ENCODE measurements at regions not wholly inside any gene's neighbourhood (a gene's known extent, or its start where the extent isn't known, plus 50 kb on each side); places are given as distances from the start of the nearest gene placed in this dataset.

- TF ChIP-seq CTCF (IDR thresholded peaks at IDR 0.05; ENCODE audit: low read depth, low read length, missing input control), result no peak
- TF ChIP-seq YY1 (IDR thresholded peaks at IDR 0.05), result no peak
- no peak for TF ChIP-seq ZBTB33 (IDR thresholded peaks at IDR 0.05)
- no peak for TF ChIP-seq RAD21 (IDR thresholded peaks at IDR 0.05)
- no peak for TF ChIP-seq SP1 (IDR thresholded peaks at IDR 0.05)
- TF ChIP-seq TAF1 (conservative IDR thresholded peaks at IDR 0.05), result no peak
- no peak for TF ChIP-seq JUND (IDR thresholded peaks at IDR 0.05)
- TF ChIP-seq MAX (IDR thresholded peaks at IDR 0.05), result no peak
- TF ChIP-seq ATF3 (IDR thresholded peaks at IDR 0.05), result no peak
- no peak for TF ChIP-seq GABPA (IDR thresholded peaks at IDR 0.05 in 1 of 2, conservative IDR thresholded peaks at IDR 0.05 in 1 of 2)
Measured at GRCh38 chr2:95760806-95761525, 169.2 kb downstream of the TRIM43 start.

Data from liver (tissue), 3 donors.